Loucy (cell line): ENCODE measurements at regions not wholly inside any gene's neighbourhood (a gene's known extent, or its start where the extent isn't known, plus 50 kb on each side); places are given as distances from the start of the nearest gene placed in this dataset.

Experiments
- H2AFZ ChIP-seq: fragments of 200-600 bp; sonication (generic); 2 replicates; pipeline ENCODE4 v1.6.0; 2016; ENCODE audit warnings: antibody characterized with exemption, mild to moderate bottlenecking, low read length, moderate library complexity
- H3F3A ChIP-seq: fragments of 200-600 bp; 2 replicates; pipeline ENCODE4 v1.6.0; 2016; ENCODE audit warnings: antibody characterized with exemption, low read depth, mild to moderate bottlenecking
- H3K27me3 ChIP-seq: fragments of 200-600 bp; sonication (generic); 2 replicates; pipeline ENCODE4 v1.6.1; 2014; ENCODE audit warnings: low read length, mild to moderate bottlenecking; ENCODE audit not compliant: insufficient read depth, poor library complexity, severe bottlenecking
- H3K36me3 ChIP-seq: fragments of 200-600 bp; sonication (generic); 2 replicates; pipeline ENCODE4 v1.6.1; 2016; ENCODE audit warnings: low read length; ENCODE audit not compliant: insufficient read depth
- H3K4me1 ChIP-seq: fragments of 200-600 bp; sonication (generic); 2 replicates; pipeline ENCODE4 v1.5.1; 2014; ENCODE audit warnings: low read length, mild to moderate bottlenecking; ENCODE audit not compliant: insufficient read depth, poor library complexity, severe bottlenecking
- H3K4me2 ChIP-seq: fragments of 200-600 bp; sonication (generic); 2 replicates; pipeline ENCODE4 v1.6.0; 2014; ENCODE audit warnings: antibody characterized with exemption, low read length, low read depth, mild to moderate bottlenecking; ENCODE audit not compliant: poor library complexity, severe bottlenecking
- H3K4me3 ChIP-seq: fragments of 200-600 bp; sonication (generic); 2 replicates; pipeline ENCODE4 v1.5.1; 2014; ENCODE audit warnings: low read length, mild to moderate bottlenecking, mixed read lengths; ENCODE audit not compliant: poor library complexity, severe bottlenecking
- H3K79me2 ChIP-seq: fragments of 200-600 bp; sonication (generic); 2 replicates; pipeline ENCODE4 v1.6.1; 2014; ENCODE audit warnings: low read length; ENCODE audit not compliant: insufficient read depth
- H3K9ac ChIP-seq: fragments of 200-600 bp; sonication (generic); 2 replicates; pipeline ENCODE4 v1.6.0; 2014; ENCODE audit warnings: mild to moderate bottlenecking, low read depth, low read length, moderate library complexity; ENCODE audit not compliant: poor library complexity, severe bottlenecking
- H3K9me2 ChIP-seq: fragments of 200-600 bp; sonication (generic); replicated peaks from 2 replicates; pipeline ENCODE4 v1.6.1; 2016; ENCODE audit warnings: low read depth, low read length, mixed read lengths
- H3K9me3 ChIP-seq: fragments of 200-600 bp; sonication (generic); 2 replicates; pipeline ENCODE4 v1.6.1; 2014; ENCODE audit warnings: mild to moderate bottlenecking, antibody characterized with exemption, low read length, low read depth; ENCODE audit not compliant: insufficient read depth
- H4K20me1 ChIP-seq: fragments of 200-600 bp; sonication (generic); 2 replicates; pipeline ENCODE4 v1.6.0; 2014; ENCODE audit warnings: antibody characterized with exemption, low read length, mild to moderate bottlenecking; ENCODE audit not compliant: insufficient read depth, poor library complexity, severe bottlenecking
- EZH2phosphoT487 ChIP-seq: fragments of 200-600 bp; IDR thresholded peaks from 2 replicates; pipeline ENCODE4 v1.6.1; 2018; ENCODE audit warnings: antibody characterized with exemption, mild to moderate bottlenecking, moderate library complexity, borderline replicate concordance
- TF ChIP-seq, protein P1 (sequence below): fragments of 200-600 bp; sonication (generic); conservative IDR thresholded peaks from 2 replicates; pipeline ENCODE4 v1.5.1; 2014; ENCODE audit warnings: mild to moderate bottlenecking, antibody characterized with exemption, low read length

DNA sequence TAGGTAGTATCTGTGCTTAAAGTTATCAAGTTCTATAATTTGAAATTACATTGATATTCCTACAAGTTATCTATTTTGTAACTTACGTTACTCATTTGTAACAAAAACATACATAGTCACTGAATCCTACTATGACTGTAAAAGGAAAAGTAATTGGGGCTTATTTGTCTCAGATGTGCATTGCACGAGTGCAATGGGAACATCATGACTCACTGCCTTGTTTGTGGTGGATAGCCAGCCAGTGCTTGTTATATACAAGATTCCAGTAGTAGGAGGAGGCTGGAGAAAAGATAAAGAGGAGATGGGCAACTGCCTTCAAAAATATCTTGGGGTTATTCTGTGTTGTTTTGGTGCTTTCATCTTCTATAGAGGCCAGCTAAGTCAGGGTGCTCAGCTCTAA, 164.1 kb downstream of the RNF144B start:
- H4K20me1 ChIP-seq, result no peaks in the 10 kb centered on the region
- no peak overlapping the region for H3K9ac ChIP-seq
- no peaks in the 10 kb centered on the region for H3F3A ChIP-seq
- no peaks in the 10 kb centered on the region for H3K79me2 ChIP-seq
- TF ChIP-seq, protein P1, sequence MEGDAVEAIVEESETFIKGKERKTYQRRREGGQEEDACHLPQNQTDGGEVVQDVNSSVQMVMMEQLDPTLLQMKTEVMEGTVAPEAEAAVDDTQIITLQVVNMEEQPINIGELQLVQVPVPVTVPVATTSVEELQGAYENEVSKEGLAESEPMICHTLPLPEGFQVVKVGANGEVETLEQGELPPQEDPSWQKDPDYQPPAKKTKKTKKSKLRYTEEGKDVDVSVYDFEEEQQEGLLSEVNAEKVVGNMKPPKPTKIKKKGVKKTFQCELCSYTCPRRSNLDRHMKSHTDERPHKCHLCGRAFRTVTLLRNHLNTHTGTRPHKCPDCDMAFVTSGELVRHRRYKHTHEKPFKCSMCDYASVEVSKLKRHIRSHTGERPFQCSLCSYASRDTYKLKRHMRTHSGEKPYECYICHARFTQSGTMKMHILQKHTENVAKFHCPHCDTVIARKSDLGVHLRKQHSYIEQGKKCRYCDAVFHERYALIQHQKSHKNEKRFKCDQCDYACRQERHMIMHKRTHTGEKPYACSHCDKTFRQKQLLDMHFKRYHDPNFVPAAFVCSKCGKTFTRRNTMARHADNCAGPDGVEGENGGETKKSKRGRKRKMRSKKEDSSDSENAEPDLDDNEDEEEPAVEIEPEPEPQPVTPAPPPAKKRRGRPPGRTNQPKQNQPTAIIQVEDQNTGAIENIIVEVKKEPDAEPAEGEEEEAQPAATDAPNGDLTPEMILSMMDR, result no peak
- no peak for TF ChIP-seq EZH2phosphoT487
- H3K4me1 ChIP-seq, result no peaks in the 10 kb centered on the region
- H3K9me3 ChIP-seq, result no peaks in the 10 kb centered on the region
- H3K4me3 ChIP-seq, result no peak overlapping the region
- H3K4me2 ChIP-seq, result no peak overlapping the region
- no peak overlapping the region for H2AFZ ChIP-seq
- H3K27me3 ChIP-seq, result no peaks in the 10 kb centered on the region
- no peaks in the 10 kb centered on the region for H3K36me3 ChIP-seq
- H3K9me2 ChIP-seq, result no peaks in the 10 kb centered on the region

- no peaks in the 10 kb centered on the region for H3K79me2 ChIP-seq
- H3K9me2 ChIP-seq, result no peaks in the 10 kb centered on the region
Observed at GRCh38 chr6:18555750-18556149, 168.6 kb downstream of the RNF144B start.

DNA sequence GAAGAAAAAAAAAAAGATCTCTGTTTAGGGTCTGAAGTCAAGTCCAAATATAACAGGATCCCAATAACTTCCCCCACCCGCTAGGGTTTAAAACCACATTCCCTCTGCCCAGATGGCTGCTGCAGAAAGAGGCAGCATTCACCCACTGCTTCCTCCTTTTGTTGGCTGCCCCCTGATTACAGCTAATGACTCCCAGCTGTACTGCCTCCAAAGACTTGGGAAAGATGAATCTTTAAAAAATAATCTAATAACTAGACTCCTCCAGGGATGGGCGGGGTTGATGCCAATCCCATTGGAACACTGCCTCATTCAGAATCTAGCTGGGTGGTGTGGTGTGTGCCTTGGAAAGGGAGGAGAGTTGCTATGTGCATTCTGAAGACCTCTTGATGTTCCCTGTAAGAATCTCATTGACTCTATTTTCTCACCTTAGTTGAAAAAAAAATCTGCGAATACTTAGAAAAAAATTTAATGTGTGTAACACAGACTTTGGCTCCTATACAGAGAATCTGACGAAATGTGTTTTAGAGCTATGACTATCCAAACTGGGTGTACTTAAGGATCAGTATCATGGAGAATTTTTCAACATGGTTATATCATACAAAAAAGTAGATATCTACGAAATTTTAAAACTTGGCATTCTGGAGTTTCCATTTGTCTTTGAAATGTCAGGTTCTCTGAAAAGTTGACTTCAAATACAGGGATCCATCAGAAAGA, 174.0 kb downstream of the RNF144B start:
- Histone ChIP-seq H4K20me1 (no peaks in the 10 kb centered on the region), H3K9ac (no peak overlapping the region), H3F3A (no peaks in the 10 kb centered on the region), H3K4me3 (no peak overlapping the region), H3K27me3 (no peaks in the 10 kb centered on the region), H3K79me2 (no peaks in the 10 kb centered on the region), H2AFZ (no peak overlapping the region), H3K36me3 (no peaks in the 10 kb centered on the region), H3K4me2 (no peak overlapping the region), H3K9me2 (no peaks in the 10 kb centered on the region), H3K9me3 (no peaks in the 10 kb centered on the region), H3K4me1 (no peaks in the 10 kb centered on the region)
- TF ChIP-seq, protein P1, result no peak
- no peak for TF ChIP-seq EZH2phosphoT487

More at GRCh38 chr6:18555750-18556149, 168.6 kb downstream of the RNF144B start:
- no peak overlapping the region for H3K9ac ChIP-seq
- no peaks in the 10 kb centered on the region for H3K9me3 ChIP-seq
- no peaks in the 10 kb centered on the region for H3K27me3 ChIP-seq
- no peak overlapping the region for H3K4me3 ChIP-seq
- no peak for TF ChIP-seq EZH2phosphoT487
- TF ChIP-seq, protein P1, result no peak
- no peak overlapping the region for H3K4me2 ChIP-seq
- no peaks in the 10 kb centered on the region for H4K20me1 ChIP-seq
- H2AFZ ChIP-seq, result no peak overlapping the region
- no peaks in the 10 kb centered on the region for H3K4me1 ChIP-seq
- H3K36me3 ChIP-seq, result no peaks in the 10 kb centered on the region
- no peaks in the 10 kb centered on the region for H3F3A ChIP-seq
